K562 (cell line): ENCODE measurements at regions not wholly inside any gene's neighbourhood (a gene's known extent, or its start where the extent isn't known, plus 50 kb on each side); places are given as distances from the start of the nearest gene placed in this dataset.

Source experiments
- ATAC-seq: fragments of 200-7000 bp; cut with Tn5 transposase; 3 replicates; pipeline ENCODE4 v1.9.1; 2020; ENCODE audit warnings: moderate library complexity
- BruUV-seq: library from RNA; stranded (reverse); fragments of 400-500 nt; replicated peaks from 2 replicates; lab custom pipeline; 2021; lab: Mats Ljungman, UMichigan
- CTCF ChIA-PET: fragments of 300-600 bp; formaldehyde crosslinking; extraction: SDS; loops from one replicate; lab custom pipeline; 2021; ENCODE audit warnings: low intra/inter-chr PET ratio; lab: Yijun Ruan, JAX
- POLR2A ChIA-PET: fragments of 300-600, 350-650 bp; sonication (Branson Sonifier 250); formaldehyde crosslinking; extraction: SDS; loops from one replicate; lab custom pipeline; 2021; ENCODE audit warnings: antibody characterized with exemption, inconsistent platforms; lab: Yijun Ruan, JAX
- DNase-seq, 4 experiments: peaks; one replicate each; pipeline versions ENCODE4 v3.0.0 to v3.0.0-alpha.2; 2011 to 2018; ENCODE audit warnings: low spot score in 3 of 4, mixed read lengths in 3 of 4; ENCODE audit errors: extremely low read depth in 1 of 4
- FAIRE-seq: peaks from 2 replicates; lab custom pipeline; 2011; peaks lifted over from hg19 to GRCh38; lab: Jason Lieb, UNC
- H2AFZ ChIP-seq: 2 replicates; pipeline ENCODE4 v1.6.0; 2011; ENCODE audit warnings: low read depth, low read length, control low read depth, inconsistent platforms
- H3K27ac ChIP-seq: fragments of 200-600 bp; 3 replicates; pipeline ENCODE4 v1.8.0; 2011; ENCODE audit warnings: low read depth, mild to moderate bottlenecking, control low read depth, inconsistent platforms, low read length, moderate library complexity, mixed read lengths; ENCODE audit errors: extremely low read depth
- H3K27me3 ChIP-seq, 2 experiments: fragments of 300-600 bp in 1 of 2; 2 replicates in 1 of 2; 3 replicates in 1 of 2; pipeline versions ENCODE4 v1.6.0 to v1.8.0; 2011; ENCODE audit warnings: inconsistent platforms in 2 of 2, low read length in 2 of 2, mild to moderate bottlenecking in 1 of 2, mixed read lengths in 1 of 2, moderate library complexity in 1 of 2; ENCODE audit not compliant: control insufficient read depth in 2 of 2, insufficient read depth in 2 of 2
- H3K36me3 ChIP-seq: fragments of 300-600 bp; 3 replicates; pipeline ENCODE4 v1.8.0; 2011; ENCODE audit warnings: mild to moderate bottlenecking, low read length, inconsistent platforms; ENCODE audit not compliant: control insufficient read depth, insufficient read depth
- H3K4me1 ChIP-seq, 2 experiments: fragments of 200-600 bp in 1 of 2; replicated peaks in 1 of 2; 2 replicates in 1 of 2; 3 replicates in 1 of 2; pipeline versions ENCODE4 v1.5.1 to v1.8.0; 2011; ENCODE audit warnings: inconsistent platforms in 2 of 2, low read length in 2 of 2, mild to moderate bottlenecking in 1 of 2, mixed read lengths in 1 of 2, moderate library complexity in 1 of 2; ENCODE audit not compliant: control insufficient read depth in 2 of 2, insufficient read depth in 2 of 2
- H3K4me2 ChIP-seq: 2 replicates; pipeline ENCODE4 v1.6.1; 2011; ENCODE audit warnings: low read length, control low read depth, inconsistent platforms, mixed read lengths; ENCODE audit not compliant: insufficient read depth
- H3K4me3 ChIP-seq: fragments of 200-600 bp; sonication (generic), shearing (Covaris generic); 2 replicates; pipeline ENCODE4 v1.5.1; 2016; ENCODE audit warnings: control low read depth, inconsistent platforms
- H3K79me2 ChIP-seq: fragments of 200-600 bp; 3 replicates; pipeline ENCODE4 v1.8.0; 2011; ENCODE audit warnings: low read length, inconsistent platforms; ENCODE audit not compliant: control insufficient read depth, insufficient read depth
- H3K9ac ChIP-seq, 2 experiments: 2 replicates each; pipeline versions ENCODE4 v1.6.0 to v1.6.1; 2011; ENCODE audit warnings: low read depth in 2 of 2, low read length in 2 of 2, control low read depth in 1 of 2, inconsistent platforms in 1 of 2, mild to moderate bottlenecking in 1 of 2, mixed read lengths in 1 of 2; ENCODE audit not compliant: insufficient read depth in 1 of 2
- H3K9me1 ChIP-seq: one replicate; pipeline ENCODE4 v1.6.0; 2011; ENCODE audit warnings: inconsistent platforms, mild to moderate bottlenecking, low read length, moderate library complexity; ENCODE audit not compliant: control insufficient read depth, insufficient read depth
- H3K9me3 ChIP-seq: replicated peaks from 2 replicates; pipeline ENCODE4 v1.5.1; 2011; ENCODE audit warnings: low read depth, low read length, inconsistent platforms; ENCODE audit not compliant: control insufficient read depth, insufficient read depth
- H4K20me1 ChIP-seq: replicated peaks from 2 replicates; pipeline ENCODE4 v1.6.1; 2011; ENCODE audit warnings: low read length, inconsistent platforms, mixed read lengths; ENCODE audit not compliant: control insufficient read depth, insufficient read depth
- ARID2 ChIP-seq: fragments of 450-650 bp; IDR thresholded peaks from 2 replicates; pipeline ENCODE4 v1.6.1; 2017; ENCODE audit warnings: antibody characterized with exemption, mild to moderate bottlenecking
- ATF1 ChIP-seq, 2 experiments: fragments of 450-650 bp in 1 of 2; IDR thresholded peaks; 2 replicates each; pipeline ENCODE4 v1.6.1; 2016; ENCODE audit warnings: missing compliant biosample characterization in 1 of 2, missing genetic modification characterization in 1 of 2
- CREB3L1 ChIP-seq: fragments of 450-650 bp; IDR thresholded peaks from 2 replicates; pipeline ENCODE4 v1.6.1; 2014; ENCODE audit warnings: low read depth, mild to moderate bottlenecking, moderate library complexity, borderline replicate concordance
- EP300 ChIP-seq: IDR thresholded peaks from 2 replicates; pipeline ENCODE4 v1.6.1; 2012; ENCODE audit warnings: low read length, improper control_type of control experiment
- EZH2 ChIP-seq: IDR thresholded peaks from 2 replicates; pipeline ENCODE4 v1.6.1; 2012; ENCODE audit warnings: low read depth, mild to moderate bottlenecking, inconsistent platforms, low read length, borderline replicate concordance
- GABPB1 ChIP-seq: sonication (generic); formaldehyde crosslinking; IDR thresholded peaks from 2 replicates; pipeline ENCODE4 v1.8.0; 2022; ENCODE audit warnings: mild to moderate bottlenecking, missing genetic modification reagents
- KAT8 ChIP-seq: fragments of 450-650 bp; IDR thresholded peaks from 2 replicates; pipeline ENCODE4 v1.6.1; 2016; ENCODE audit warnings: low read depth, mild to moderate bottlenecking
- PTTG1 ChIP-seq: fragments of 450-650 bp; IDR thresholded peaks from 2 replicates; pipeline ENCODE4 v1.6.1; 2016; ENCODE audit warnings: low read depth, mild to moderate bottlenecking, missing genetic modification characterization, missing compliant biosample characterization
- REST ChIP-seq, 2 experiments: fragments of 450-650 bp; formaldehyde crosslinking in 1 of 2; IDR thresholded peaks; 2 replicates each; pipeline versions ENCODE4 v1.4.0 to v1.6.1; 2014 to 2020; ENCODE audit warnings: mild to moderate bottlenecking in 2 of 2, borderline replicate concordance in 1 of 2, low read depth in 1 of 2
- SMC3 ChIP-seq: conservative IDR thresholded peaks from 2 replicates; pipeline ENCODE4 v1.6.1; 2011; ENCODE audit warnings: low read depth, low read length, improper control_type of control experiment; ENCODE audit not compliant: insufficient read depth
- TAF1 ChIP-seq: IDR thresholded peaks from 2 replicates; pipeline ENCODE4 v1.6.1; 2011; ENCODE audit warnings: mild to moderate bottlenecking, low read length, moderate library complexity; ENCODE audit not compliant: insufficient read depth, control insufficient read depth, severe bottlenecking; ENCODE audit errors: extremely low read depth
- ZNF830 ChIP-seq: fragments of 250-450 bp; sonication (Bioruptor Pico); IDR thresholded peaks from 2 replicates; pipeline ENCODE4 v1.5.0; 2021; ENCODE audit warnings: mild to moderate bottlenecking
- WGBS: fragments of 100-300 bp; shearing (Covaris generic); methylation state at CpG from one replicate; pipeline ENCODE4 v1.1.6; 2016; ENCODE audit warnings: low coverage, mixed read lengths; ENCODE audit not compliant: insufficient coverage; ENCODE audit errors: missing lambda C conversion rate; 5-methylcytosine and 5-hydroxymethylcytosine counted together
- in situ Hi-C: fragments of 300-500 bp; cut with MboI; formaldehyde crosslinking; loops from 4 replicates; pipeline ENCODE4 v1.15.0; 2018; ENCODE audit warnings: inconsistent platforms, mixed read lengths
- intact Hi-C: fragments of 100-400 bp; cut with micrococcal nuclease; formaldehyde crosslinking; loops from 2 replicates; pipeline ENCODE4 v1.14.2; 2022

GRCh38 chr12:127273626-127274025 lies 993.3 kb upstream of the TMEM132C start:
- POLR2A ChIA-PET: interaction anchor here (0.6 kb wide), 1 partner anchor 38 kb away, joined by 3 read pairs; no protein-coding TSS in a partner anchor
- CTCF ChIA-PET: no interaction called here
- DNase-seq (no peak), ATAC-seq (no peak), FAIRE-seq (no peak)
- Histone ChIP-seq H4K20me1 (no peaks in the 10 kb centered on the region), H3K9me1 (no peaks in the 10 kb centered on the region), H3K4me1 (no peaks in the 10 kb centered on the region; a peak in 2 of 5 replicates), H3K36me3 (no peaks in the 10 kb centered on the region), H3K27ac (no peak overlapping the region), H3K4me3 (no peak overlapping the region), H3K4me2 (no peak overlapping the region), H3K27me3 (peaks cover 10 to 28% of the 10 kb centered on the region in 2 experiments; a peak in 3 of 5 replicates), H3K79me2 (no peaks in the 10 kb centered on the region), H3K9me3 (no peaks in the 10 kb centered on the region), H2AFZ (no peak overlapping the region), H3K9ac (no peak overlapping the region)
- intact Hi-C loops (no loop called here), in situ Hi-C loops (no loop called here)
- BruUV-seq: no TSS peak
- 0% methylated on average over 2 of the region's 3 CpGs for WGBS
- no peak for TF ChIP-seq REST (IDR thresholded peaks at IDR 0.05; ENCODE audit: borderline replicate concordance)
- TF ChIP-seq REST (CRISPR knock-in tag; IDR thresholded peaks at IDR 0.05; ENCODE audit: low read depth): no peak
- TF ChIP-seq EP300: no peak
- no peak for TF ChIP-seq CREB3L1
- no peak for TF ChIP-seq GABPB1 (CRISPR knock-in tag)
- no peak for TF ChIP-seq SMC3
- TF ChIP-seq EZH2: no peak
- TF ChIP-seq ARID2: no peak
- TF ChIP-seq ATF1 (CRISPR knock-in tag; IDR thresholded peaks at IDR 0.05): no peak
- TF ChIP-seq ATF1 (tag; IDR thresholded peaks at IDR 0.05): no peak
- TF ChIP-seq TAF1: no peak
- TF ChIP-seq KAT8: no peak
- no peak for TF ChIP-seq ZNF830 (CRISPR knock-in tag)
- no peak for TF ChIP-seq PTTG1 (tag)
